Islet precursor cell (in vitro differentiated cells): ENCODE measurements at regions not wholly inside any gene's neighbourhood (a gene's known extent, or its start where the extent isn't known, plus 50 kb on each side); places are given as distances from the start of the nearest gene placed in this dataset.

Experiments used
- DNase-seq: peaks from one replicate; pipeline ENCODE4 v3.0.0-alpha.2; 2018

- DNase-seq = no peak
These were observed 920.2 kb downstream of the GRIK2 start for GRCh38 chr6:102313699-102314098.

- no peak for DNase-seq
These were observed 916.2 kb downstream of the GRIK2 start for GRCh38 chr6:102309700-102310099.

DNA sequence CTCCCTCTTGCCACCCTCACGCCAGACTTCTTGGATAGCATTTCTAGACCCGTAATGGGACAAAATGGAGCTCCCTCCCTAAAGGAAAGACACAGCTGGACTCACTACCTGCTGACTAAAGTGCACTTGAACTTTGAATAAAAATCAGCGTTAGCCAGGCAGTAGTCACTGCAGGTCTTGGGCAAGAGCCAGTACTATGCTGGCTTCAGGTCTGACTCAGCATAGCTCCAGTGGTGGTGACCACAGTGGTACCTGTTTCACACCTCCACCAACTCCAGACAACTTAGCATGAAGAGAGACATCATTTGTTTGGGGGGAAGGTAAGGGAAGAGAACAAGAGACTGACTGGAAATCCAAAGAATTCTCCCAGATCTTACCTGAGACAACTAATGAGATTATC is 906.8 kb downstream of the GRIK2 start:
- DNase-seq = no peak

GRCh38 chr6:102298051-102298450 is 904.5 kb downstream of the GRIK2 start:
- DNase-seq = no peak
